Kidney epithelial cell (primary cell): ENCODE measurements at regions not wholly inside any gene's neighbourhood (a gene's known extent, or its start where the extent isn't known, plus 50 kb on each side); places are given as distances from the start of the nearest gene placed in this dataset.

ENCODE experiments used
- DNase-seq: peaks from one replicate; pipeline ENCODE4 v3.0.0-alpha.2; 2010; ENCODE audit warnings: low read depth
- H3K27me3 ChIP-seq: 2 replicates; pipeline ENCODE4 v1.6.0; 2011; ENCODE audit warnings: low read length; ENCODE audit not compliant: control insufficient read depth, insufficient read depth
- H3K36me3 ChIP-seq: 2 replicates; pipeline ENCODE4 v1.5.1; 2011; ENCODE audit warnings: low read length; ENCODE audit not compliant: control insufficient read depth, insufficient read depth
- H3K4me3 ChIP-seq: 2 replicates; pipeline ENCODE4 v1.5.1; 2011; ENCODE audit warnings: low read depth, mild to moderate bottlenecking, control low read depth, low read length
- CTCF ChIP-seq: IDR thresholded peaks from 2 replicates; pipeline ENCODE4 v1.5.1; 2011; ENCODE audit warnings: mild to moderate bottlenecking, moderate library complexity, low read length, control low read depth, inconsistent platforms; ENCODE audit not compliant: insufficient read depth, poor library complexity, severe bottlenecking

- no peak for TF ChIP-seq CTCF
- no peak for DNase-seq
Measured at GRCh38 chr2:187989925-187990623, 301.6 kb upstream of the GULP1 start.

GRCh38 chr2:187991389-187991788, 300.3 kb upstream of the GULP1 start:
- no peaks in the 10 kb centered on the region for H3K36me3 ChIP-seq
- no peak for TF ChIP-seq CTCF
- no peak for DNase-seq
- no peaks in the 10 kb centered on the region for H3K27me3 ChIP-seq
- no peak overlapping the region for H3K4me3 ChIP-seq

More at GRCh38 chr2:187989925-187990623, 301.6 kb upstream of the GULP1 start:
- no peaks in the 10 kb centered on the region for H3K36me3 ChIP-seq
- H3K27me3 ChIP-seq = no peaks in the 10 kb centered on the region
- H3K4me3 ChIP-seq = no peak overlapping the region

- Histone ChIP-seq H3K27me3 (no peaks in the 10 kb centered on the region), H3K36me3 (no peaks in the 10 kb centered on the region), H3K4me3 (no peak overlapping the region)
- no peak for DNase-seq
- no peak for TF ChIP-seq CTCF
Measured at GRCh38 chr2:187994464-187995331, 297.0 kb upstream of the GULP1 start.

DNA sequence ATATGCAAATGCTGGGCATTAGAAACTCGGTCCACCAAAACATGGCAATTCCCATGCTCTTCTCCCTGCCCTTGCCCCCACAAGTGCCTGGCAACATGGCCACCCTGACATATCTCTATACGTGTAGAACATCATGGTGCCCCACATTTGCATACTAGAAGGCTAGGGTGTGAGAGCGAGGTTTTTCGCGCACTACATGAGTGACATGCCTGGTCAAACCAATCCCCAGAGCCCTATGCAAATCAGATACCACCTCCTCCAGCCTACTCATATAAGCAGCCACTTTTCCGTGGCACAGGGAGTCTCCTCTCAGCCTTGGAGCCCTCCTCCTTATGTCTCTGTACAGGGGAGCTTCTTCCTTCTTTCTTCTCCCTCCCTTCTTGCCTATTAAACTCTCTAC, 296.1 kb upstream of the GULP1 start:
- Histone ChIP-seq H3K27me3 (no peaks in the 10 kb centered on the region), H3K4me3 (no peak overlapping the region), H3K36me3 (no peaks in the 10 kb centered on the region)
- DNase-seq = no peak
- no peak for TF ChIP-seq CTCF

DNA sequence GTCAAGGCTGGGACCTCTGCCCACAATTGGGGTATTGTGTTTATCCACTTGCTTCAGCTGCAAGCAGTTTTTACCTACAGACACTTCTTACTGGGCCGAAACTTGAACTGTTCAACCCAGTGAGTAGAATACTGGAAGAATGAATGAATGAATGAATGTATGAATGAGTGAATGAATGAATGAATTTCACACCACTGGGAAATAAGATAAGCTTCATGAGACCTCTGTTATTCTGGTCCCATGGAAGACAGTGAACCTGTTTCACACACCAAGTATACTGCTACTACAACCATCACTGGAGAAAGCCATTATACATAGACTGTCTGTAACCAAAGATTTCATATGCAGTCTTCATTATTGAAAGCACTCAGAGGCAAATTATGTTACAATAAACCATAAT, 295.0 kb upstream of the GULP1 start:
- Histone ChIP-seq H3K4me3 (no peak overlapping the region), H3K36me3 (no peaks in the 10 kb centered on the region), H3K27me3 (no peaks in the 10 kb centered on the region)
- no peak for DNase-seq
- no peak for TF ChIP-seq CTCF
